ENCODE measurements at regions not wholly inside any gene's neighbourhood (a gene's known extent, or its start where the extent isn't known, plus 50 kb on each side); places are given as distances from the start of the nearest gene placed in this dataset.

GRCh38 chr10:21077681-21078080 lies 180.6 kb upstream of the NEBL start:
- no peak for DNase-seq

DNA sequence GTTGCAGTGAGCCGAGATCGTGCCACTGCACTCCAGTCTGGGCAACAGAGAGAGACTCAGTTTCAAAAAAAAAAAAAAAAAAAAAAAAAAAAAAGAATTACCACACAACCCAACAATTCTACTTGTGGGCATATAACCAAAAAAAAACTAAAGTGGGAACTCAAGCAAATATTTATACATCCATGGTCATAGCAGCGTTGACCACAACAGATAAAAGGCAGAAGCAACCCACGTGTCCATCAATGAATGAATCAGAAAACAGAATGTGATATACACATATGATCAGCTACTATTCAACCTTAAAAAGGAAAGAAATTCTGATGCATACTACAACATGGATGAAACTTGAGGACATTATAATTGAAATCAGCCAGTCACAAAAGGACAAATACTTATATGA lies 179.3 kb upstream of the NEBL start:
- DNase-seq, result no peak

DNA sequence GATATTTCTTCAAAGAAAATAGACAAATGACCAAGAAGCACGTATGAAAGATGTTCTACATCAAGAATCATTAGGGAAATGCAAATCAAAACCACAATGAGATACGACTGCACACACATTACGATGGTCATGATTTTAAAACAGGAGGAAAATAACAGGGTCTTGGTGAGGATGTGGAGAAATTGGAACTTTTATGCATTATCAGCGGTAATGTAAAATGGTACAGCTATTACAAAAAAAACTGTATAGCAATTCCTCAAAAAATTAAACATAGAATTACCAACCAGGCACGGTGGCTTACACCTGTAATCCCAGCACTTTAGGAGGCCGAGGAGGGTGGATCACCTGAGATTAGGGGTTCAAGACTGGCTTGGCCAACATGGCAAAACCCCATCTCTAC lies 178.8 kb upstream of the NEBL start:
- no peak for DNase-seq

DNA sequence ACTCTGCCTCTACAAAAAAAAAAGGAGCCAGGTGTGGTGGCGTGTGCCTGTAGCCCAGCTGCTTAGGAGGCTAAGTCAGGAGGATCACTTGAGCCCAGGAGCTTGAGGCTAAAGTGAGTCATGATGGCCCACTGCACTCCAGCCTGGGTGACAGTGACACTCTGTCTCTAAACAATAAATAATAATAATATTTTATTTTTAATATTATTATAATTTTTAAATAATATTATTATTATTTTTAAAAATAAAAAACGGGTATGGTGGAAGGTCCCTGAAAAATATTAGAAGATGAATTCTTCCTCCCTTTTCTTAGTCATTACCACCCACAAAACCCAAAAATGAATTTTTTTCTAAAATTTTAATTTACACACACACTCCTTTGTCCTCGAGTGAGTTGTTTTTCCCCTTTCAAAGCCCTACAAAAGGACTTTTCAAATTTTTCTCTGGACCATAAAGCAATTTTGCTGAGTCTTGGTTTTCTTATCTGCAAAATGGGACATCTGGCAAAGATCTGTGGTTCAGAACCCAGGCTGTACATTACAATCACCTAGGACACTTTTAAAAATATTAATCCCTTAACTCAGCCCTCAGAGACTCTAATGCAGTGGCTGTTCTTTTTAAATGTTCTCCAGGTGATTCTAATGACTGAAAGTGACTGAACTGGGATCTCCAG lies 174.0 kb upstream of the NEBL start:
- peak; percentile 3 for DNase-seq

DNA sequence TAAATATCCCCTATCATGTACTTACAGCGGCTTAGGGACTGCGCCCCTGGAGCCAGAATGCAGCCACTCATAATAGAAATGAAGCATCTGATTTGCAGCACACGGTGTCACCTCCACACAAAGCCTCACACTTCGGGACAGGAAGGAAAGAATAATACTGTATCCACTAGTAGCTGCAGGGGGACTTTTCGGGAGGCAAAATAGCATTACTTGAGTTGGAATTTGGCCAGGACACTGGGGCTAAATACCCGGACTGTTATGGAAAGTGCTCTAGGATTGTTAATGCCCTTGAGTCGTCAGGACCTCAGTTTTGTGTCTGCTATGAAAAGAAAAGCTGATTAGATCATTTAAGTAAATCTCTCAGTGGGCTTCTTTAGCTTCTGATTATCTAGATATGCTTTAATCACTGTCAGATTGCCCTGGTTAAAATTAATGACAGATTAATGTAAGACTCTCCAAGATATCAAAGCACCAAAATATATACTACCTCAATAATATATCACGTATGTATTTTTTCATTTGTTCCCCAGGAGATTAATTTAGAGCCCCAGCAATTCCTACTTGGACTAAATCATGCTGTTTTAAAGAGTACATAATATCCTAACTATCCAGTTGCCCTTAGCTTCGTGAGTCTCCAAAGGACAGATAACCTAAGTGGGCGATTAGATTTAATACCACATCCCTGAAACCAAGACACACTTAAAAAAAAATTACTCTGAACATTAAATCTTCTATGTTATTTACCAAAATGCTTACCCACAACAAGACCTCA lies 173.0 kb upstream of the NEBL start:
- DNase-seq, result peak; percentile 95

- DNase-seq, result peak; percentile 18
Measured at GRCh38 chr10:21069278-21069677, 172.2 kb upstream of the NEBL start.

GRCh38 chr10:21068026-21068656 lies 171.0 kb upstream of the NEBL start:
- no peak for DNase-seq

DNA sequence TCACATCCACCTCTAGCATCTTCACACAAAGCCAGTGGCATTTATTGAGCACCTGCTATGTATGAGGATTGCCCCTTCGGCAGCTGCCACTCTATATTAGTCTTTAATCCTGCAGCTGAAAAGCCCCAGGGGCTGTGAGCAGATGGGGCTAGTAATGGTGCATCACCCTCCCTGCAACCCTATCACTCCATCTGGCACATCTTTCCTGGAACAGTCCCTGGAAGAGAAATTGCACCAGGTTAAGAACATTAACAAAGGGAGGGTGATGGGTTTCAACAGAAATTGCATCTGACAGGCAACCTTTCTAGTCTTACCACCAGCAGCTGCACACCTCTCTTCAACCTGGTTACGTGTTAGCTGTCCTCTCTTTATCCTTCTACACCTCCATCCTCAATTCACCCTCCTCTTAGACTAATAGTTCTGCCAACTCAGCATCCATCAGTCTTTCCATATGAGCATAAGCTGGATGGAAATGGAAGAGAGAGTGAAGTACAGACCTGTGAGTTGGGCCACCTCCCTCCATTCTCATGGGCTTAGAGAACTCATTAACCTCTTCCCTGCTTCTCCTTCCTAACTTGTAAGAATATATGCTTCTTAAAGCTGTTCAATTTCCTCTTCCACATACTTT lies 168.6 kb upstream of the NEBL start:
- DNase-seq, result peak; percentile 98

GRCh38 chr10:21061982-21062381 lies 164.9 kb upstream of the NEBL start:
- DNase-seq, result no peak

- DNase-seq, result no peak
Measured at GRCh38 chr10:21061184-21061583, 164.1 kb upstream of the NEBL start.

DNA sequence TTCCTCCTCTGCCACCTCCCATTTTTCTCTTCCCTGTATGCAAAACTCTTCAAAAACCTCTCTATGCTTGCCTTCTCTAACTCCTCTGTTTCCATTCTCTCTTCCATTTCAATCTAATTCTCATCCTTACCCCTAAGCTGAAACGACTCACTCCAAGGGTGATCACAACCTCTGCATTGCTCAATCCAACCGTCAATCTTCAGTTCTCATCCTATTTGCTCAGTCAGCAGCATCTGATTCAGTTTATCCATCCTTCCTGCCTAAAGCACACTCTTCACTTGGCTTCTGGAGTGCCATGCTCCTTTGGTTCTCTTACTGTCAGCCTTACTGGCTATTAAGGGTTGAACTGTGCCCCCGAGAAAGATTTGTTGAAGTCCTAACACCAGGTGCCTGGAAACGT lies 163.5 kb upstream of the NEBL start:
- no peak for DNase-seq

- DNase-seq, result no peak
Measured at GRCh38 chr10:21057989-21058388, 160.9 kb upstream of the NEBL start.

GRCh38 chr10:21057436-21057835 lies 160.3 kb upstream of the NEBL start:
- DNase-seq, result no peak

GRCh38 chr10:21056461-21056860 lies 159.3 kb upstream of the NEBL start:
- DNase-seq, result no peak

DNA sequence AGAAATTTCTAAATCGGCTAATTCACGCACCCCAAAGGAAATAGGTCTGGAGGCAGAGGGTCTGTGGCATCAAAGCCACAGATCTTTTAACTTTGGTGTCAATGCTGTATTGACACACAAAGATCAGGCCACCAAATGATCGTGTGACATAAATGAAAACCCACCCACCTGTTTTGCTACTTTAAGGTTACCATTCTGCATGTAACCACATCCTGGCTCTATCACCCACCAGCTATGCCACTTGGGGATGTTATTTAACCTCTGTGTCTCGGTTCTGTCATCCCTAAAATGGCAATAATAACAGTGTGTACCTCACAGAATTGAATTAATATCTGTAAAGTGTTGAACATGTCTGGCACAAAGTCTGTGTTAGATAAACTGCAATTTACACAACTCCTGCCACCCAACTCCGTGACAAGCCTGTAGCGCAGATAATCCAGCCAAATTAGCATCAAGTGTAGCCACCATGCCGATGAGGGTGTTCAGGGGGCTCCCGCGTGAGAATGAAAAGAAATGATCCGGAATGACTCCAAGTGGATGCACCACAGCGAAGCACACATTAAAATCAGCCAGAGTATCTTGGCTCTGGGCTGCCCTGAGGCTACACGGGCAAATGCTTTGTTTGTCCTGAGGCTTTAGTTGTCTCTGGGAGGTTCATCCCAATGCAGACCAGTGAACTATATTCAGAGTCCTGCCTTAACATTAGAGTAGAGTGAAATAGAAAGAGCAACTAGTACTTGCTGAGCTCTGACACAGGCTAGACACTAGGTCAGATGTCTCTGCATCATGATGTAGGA lies 158.4 kb upstream of the NEBL start:
- DNase-seq, result no peak

- no peak for DNase-seq
Measured at GRCh38 chr10:21053953-21054690, 157.0 kb upstream of the NEBL start.

GRCh38 chr10:21052709-21053104 lies 155.6 kb upstream of the NEBL start:
- no peak for DNase-seq

DNA sequence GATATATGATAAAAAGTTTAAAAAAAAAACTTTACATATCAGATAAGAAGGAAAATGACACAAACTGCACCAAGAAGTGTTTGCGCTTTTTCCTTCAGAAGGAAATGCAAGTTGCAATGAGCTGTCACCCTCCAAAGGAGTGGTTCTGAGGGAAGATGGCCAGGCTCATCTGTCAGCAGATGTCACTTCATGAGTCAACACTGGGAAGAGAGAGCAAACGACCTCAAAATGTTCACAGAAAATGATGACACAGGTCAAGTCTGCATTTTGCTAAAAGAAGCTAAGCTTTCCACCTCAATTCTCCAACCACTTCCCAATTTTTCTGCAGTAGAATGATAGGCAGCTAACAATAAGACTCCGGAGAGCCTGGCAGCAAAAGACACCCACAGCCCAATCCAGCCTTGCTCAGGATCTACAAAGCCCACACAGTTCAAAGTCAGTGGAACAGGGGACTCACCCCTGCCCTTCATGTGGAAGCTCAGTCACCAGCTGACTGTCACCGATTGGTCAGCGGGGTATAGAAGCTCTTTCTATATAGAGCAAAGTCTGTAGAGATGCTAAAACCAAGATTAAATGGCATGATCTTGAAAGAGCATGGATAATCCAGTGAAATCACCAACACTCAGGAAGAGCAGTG lies 155.1 kb upstream of the NEBL start:
- DNase-seq, result no peak

- DNase-seq, result no peak
Measured at GRCh38 chr10:21049482-21049881, 152.4 kb upstream of the NEBL start.

GRCh38 chr10:21048068-21048467 lies 151.0 kb upstream of the NEBL start:
- no peak for DNase-seq

DNA sequence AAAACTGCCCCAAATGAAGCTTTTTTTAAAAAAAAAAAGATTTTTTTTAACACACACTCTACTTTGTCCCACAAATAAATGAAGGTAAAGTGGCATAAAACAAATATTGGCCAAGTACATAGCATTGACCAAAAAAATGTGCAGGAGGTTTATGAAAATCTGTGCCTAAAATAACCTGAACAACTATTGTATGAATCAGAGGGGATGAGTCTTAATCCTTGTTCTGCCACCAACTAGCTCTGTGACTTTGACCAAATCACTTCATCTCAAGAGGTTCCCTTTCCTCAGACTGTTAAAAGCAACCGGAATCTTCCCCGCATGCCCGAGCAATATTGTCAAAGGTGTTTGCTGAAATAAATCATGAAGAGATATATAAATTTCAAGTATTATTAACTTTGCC lies 150.4 kb upstream of the NEBL start:
- no peak for DNase-seq

- no peak for DNase-seq
Measured at GRCh38 chr10:21047096-21047495, 150.0 kb upstream of the NEBL start.
